A549 (cell line): ENCODE measurements at regions not wholly inside any gene's neighbourhood (a gene's known extent, or its start where the extent isn't known, plus 50 kb on each side); places are given as distances from the start of the nearest gene placed in this dataset.

Source experiments
- ATAC-seq, 2 experiments: fragments of 200-7000 bp in 1 of 2; fragments of >200 bp in 1 of 2; cut with Nextera tagmentation in 1 of 2; cut with Tn5 transposase in 1 of 2; 3 replicates each; pipeline versions ENCODE4 v1.8.0 to v1.9.1; 2018 to 2020; ENCODE audit warnings: mild to moderate bottlenecking in 1 of 2, moderate library complexity in 1 of 2
- CTCF ChIA-PET: fragments of 300-600 bp; sonication (Branson Sonifier 250); formaldehyde crosslinking; extraction: SDS; loops from one replicate; lab custom pipeline; 2021; ENCODE audit warnings: antibody characterized with exemption, inconsistent platforms; lab: Yijun Ruan, JAX
- POLR2A ChIA-PET: fragments of 350-600 bp; formaldehyde crosslinking; extraction: SDS; loops from one replicate; lab custom pipeline; 2021; ENCODE audit warnings: antibody characterized with exemption, inconsistent platforms; lab: Yijun Ruan, JAX
- DNase-seq, 2 experiments: peaks; one replicate each; pipeline versions ENCODE4 v3.0.0 to v3.0.0-alpha.2; 2011 to 2016; ENCODE audit warnings: low read depth in 1 of 2, low spot score in 1 of 2
- FAIRE-seq: peaks from 2 replicates; lab custom pipeline; 2011; peaks lifted over from hg19 to GRCh38; lab: Jason Lieb, UNC
- H3K27ac ChIP-seq, 2 experiments: fragments of >200 bp; sonication (Bioruptor Twin); formaldehyde crosslinking; 3 replicates each; pipeline ENCODE4 v1.5.1; 2016 to 2017
- H3K4me1 ChIP-seq: fragments of >200 bp; sonication (Bioruptor Twin); formaldehyde crosslinking; 3 replicates; pipeline ENCODE4 v1.6.1; 2016
- H3K4me2 ChIP-seq: fragments of >200 bp; sonication (Bioruptor Twin); formaldehyde crosslinking; 3 replicates; pipeline ENCODE4 v1.6.1; 2016
- H3K4me3 ChIP-seq: fragments of >200 bp; sonication (Bioruptor Twin); formaldehyde crosslinking; 3 replicates; pipeline ENCODE4 v1.5.1; 2016
- H3K9me3 ChIP-seq: fragments of >200 bp; sonication (Bioruptor Twin); formaldehyde crosslinking; 3 replicates; pipeline ENCODE4 v1.6.1; 2016
- CBX2 ChIP-seq: fragments of 200-600 bp; sonication (generic); IDR thresholded peaks from 2 replicates; pipeline ENCODE4 v1.6.1; 2016; ENCODE audit warnings: low read depth, mild to moderate bottlenecking, borderline replicate concordance
- CEBPB ChIP-seq, 2 experiments: fragments of >200 bp in 1 of 2; sonication (Bioruptor Twin) in 1 of 2; formaldehyde crosslinking in 1 of 2; IDR thresholded peaks; 2 replicates each; pipeline ENCODE4 v1.6.1; 2012 to 2016
- CHD2 ChIP-seq: fragments of 150-350 bp; IDR thresholded peaks from 2 replicates; pipeline ENCODE4 v1.6.1; 2014; ENCODE audit warnings: low read length; ENCODE audit not compliant: partially characterized antibody
- CHD4 ChIP-seq: fragments of 200-600 bp; sonication (generic); IDR thresholded peaks from 2 replicates; pipeline ENCODE4 v1.6.1; 2016; ENCODE audit warnings: antibody characterized with exemption, mild to moderate bottlenecking, borderline replicate concordance
- FOSB ChIP-seq: fragments of 250-450 bp; sonication (Bioruptor Pico); IDR thresholded peaks from 2 replicates; pipeline ENCODE4 v1.5.0; 2020; ENCODE audit warnings: mild to moderate bottlenecking, moderate library complexity
- HOXB5 ChIP-seq: fragments of 250-450 bp; sonication (Bioruptor Pico); IDR thresholded peaks from 2 replicates; pipeline ENCODE4 v1.5.0; 2020; ENCODE audit warnings: mild to moderate bottlenecking, moderate library complexity
- MAFK ChIP-seq: fragments of 450-650 bp; IDR thresholded peaks from 2 replicates; pipeline ENCODE4 v1.6.1; 2014; ENCODE audit not compliant: partially characterized antibody
- MYC ChIP-seq: IDR thresholded peaks from 2 replicates; pipeline ENCODE4 v1.6.1; 2012; ENCODE audit warnings: mild to moderate bottlenecking, inconsistent platforms, low read length, improper control_type of control experiment, borderline replicate concordance
- NFE2L2 ChIP-seq: fragments of 150-350 bp; conservative IDR thresholded peaks from 2 replicates; pipeline ENCODE4 v1.6.1; 2014; ENCODE audit warnings: low read length
- NPAS2 ChIP-seq: fragments of 250-450 bp; sonication (Bioruptor Pico); IDR thresholded peaks from 2 replicates; pipeline ENCODE4 v1.8.0; 2022; ENCODE audit warnings: mild to moderate bottlenecking, moderate library complexity, borderline replicate concordance
- RCOR1 ChIP-seq: fragments of 150-350 bp; IDR thresholded peaks from 2 replicates; pipeline ENCODE4 v1.6.1; 2014; ENCODE audit warnings: antibody characterized with exemption, low read length, low read depth
- RFX5 ChIP-seq: fragments of 450-650 bp; IDR thresholded peaks from 2 replicates; pipeline ENCODE4 v1.7.1; 2014; ENCODE audit warnings: antibody characterized with exemption, mild to moderate bottlenecking, moderate library complexity
- SMC3 ChIP-seq: fragments of >200 bp; sonication (Bioruptor Twin); formaldehyde crosslinking; IDR thresholded peaks from 3 replicates; pipeline ENCODE4 v1.6.1; 2018; ENCODE audit warnings: inconsistent platforms
- WGBS: methylation state at CpG from one replicate; pipeline ENCODE4 v1.1.6; 2017; ENCODE audit errors: missing lambda C conversion rate; 5-methylcytosine and 5-hydroxymethylcytosine counted together
- TF ChIP-seq, protein P1 (sequence below): fragments of 200-600 bp; sonication (generic); IDR thresholded peaks from 2 replicates; pipeline ENCODE4 v1.6.1; 2016; ENCODE audit warnings: antibody characterized with exemption, mild to moderate bottlenecking, moderate library complexity
- TF ChIP-seq, protein P2 (sequence below): IDR thresholded peaks from 2 replicates; pipeline ENCODE4 v1.6.1; 2012
- TF ChIP-seq, protein P3 (sequence below): fragments of 450-650 bp; IDR thresholded peaks from 2 replicates; pipeline ENCODE4 v1.6.1; 2014; ENCODE audit warnings: antibody characterized with exemption
- TF ChIP-seq, protein P4 (sequence below): fragments of 250-450 bp; sonication (Bioruptor Pico); IDR thresholded peaks from 2 replicates; pipeline ENCODE4 v1.5.0; 2021; ENCODE audit warnings: mild to moderate bottlenecking, moderate library complexity, borderline replicate concordance
- TF ChIP-seq, protein P5 (sequence below): fragments of >200 bp; sonication (Bioruptor Twin); formaldehyde crosslinking; IDR thresholded peaks from 3 replicates; pipeline ENCODE4 v1.6.1; 2016

DNA sequence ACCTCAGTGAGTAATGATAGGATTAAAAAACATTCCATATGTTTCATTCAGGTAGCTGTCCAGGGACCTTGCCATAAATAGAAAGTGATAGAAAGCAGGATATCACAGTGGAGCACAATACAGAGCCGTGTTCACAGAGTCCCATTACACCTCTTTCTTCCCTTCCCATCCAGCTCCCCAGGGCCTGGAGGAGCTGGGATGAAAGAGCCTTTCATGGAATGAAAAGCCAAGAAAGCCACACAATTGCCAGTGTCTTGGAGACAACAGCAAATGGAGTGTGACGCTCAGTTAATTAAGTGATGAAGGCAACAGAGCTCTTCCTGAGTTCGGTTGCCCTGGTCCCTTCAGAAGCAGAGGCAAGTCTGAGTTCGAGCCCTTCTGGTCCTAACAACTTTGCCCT lies 387.3 kb upstream of the PLXNA2 start (continued):
- TF ChIP-seq, protein P1, sequence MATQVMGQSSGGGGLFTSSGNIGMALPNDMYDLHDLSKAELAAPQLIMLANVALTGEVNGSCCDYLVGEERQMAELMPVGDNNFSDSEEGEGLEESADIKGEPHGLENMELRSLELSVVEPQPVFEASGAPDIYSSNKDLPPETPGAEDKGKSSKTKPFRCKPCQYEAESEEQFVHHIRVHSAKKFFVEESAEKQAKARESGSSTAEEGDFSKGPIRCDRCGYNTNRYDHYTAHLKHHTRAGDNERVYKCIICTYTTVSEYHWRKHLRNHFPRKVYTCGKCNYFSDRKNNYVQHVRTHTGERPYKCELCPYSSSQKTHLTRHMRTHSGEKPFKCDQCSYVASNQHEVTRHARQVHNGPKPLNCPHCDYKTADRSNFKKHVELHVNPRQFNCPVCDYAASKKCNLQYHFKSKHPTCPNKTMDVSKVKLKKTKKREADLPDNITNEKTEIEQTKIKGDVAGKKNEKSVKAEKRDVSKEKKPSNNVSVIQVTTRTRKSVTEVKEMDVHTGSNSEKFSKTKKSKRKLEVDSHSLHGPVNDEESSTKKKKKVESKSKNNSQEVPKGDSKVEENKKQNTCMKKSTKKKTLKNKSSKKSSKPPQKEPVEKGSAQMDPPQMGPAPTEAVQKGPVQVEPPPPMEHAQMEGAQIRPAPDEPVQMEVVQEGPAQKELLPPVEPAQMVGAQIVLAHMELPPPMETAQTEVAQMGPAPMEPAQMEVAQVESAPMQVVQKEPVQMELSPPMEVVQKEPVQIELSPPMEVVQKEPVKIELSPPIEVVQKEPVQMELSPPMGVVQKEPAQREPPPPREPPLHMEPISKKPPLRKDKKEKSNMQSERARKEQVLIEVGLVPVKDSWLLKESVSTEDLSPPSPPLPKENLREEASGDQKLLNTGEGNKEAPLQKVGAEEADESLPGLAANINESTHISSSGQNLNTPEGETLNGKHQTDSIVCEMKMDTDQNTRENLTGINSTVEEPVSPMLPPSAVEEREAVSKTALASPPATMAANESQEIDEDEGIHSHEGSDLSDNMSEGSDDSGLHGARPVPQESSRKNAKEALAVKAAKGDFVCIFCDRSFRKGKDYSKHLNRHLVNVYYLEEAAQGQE, result no peak
- TF ChIP-seq MAFK (no peak), RFX5 (no peak)
- TF ChIP-seq, protein P2, sequence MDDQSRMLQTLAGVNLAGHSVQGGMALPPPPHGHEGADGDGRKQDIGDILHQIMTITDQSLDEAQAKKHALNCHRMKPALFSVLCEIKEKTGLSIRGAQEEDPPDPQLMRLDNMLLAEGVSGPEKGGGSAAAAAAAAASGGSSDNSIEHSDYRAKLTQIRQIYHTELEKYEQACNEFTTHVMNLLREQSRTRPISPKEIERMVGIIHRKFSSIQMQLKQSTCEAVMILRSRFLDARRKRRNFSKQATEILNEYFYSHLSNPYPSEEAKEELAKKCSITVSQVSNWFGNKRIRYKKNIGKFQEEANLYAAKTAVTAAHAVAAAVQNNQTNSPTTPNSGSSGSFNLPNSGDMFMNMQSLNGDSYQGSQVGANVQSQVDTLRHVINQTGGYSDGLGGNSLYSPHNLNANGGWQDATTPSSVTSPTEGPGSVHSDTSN, result no peak
- TF ChIP-seq, protein P3, sequence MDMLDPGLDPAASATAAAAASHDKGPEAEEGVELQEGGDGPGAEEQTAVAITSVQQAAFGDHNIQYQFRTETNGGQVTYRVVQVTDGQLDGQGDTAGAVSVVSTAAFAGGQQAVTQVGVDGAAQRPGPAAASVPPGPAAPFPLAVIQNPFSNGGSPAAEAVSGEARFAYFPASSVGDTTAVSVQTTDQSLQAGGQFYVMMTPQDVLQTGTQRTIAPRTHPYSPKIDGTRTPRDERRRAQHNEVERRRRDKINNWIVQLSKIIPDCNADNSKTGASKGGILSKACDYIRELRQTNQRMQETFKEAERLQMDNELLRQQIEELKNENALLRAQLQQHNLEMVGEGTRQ, result no peak

DNA sequence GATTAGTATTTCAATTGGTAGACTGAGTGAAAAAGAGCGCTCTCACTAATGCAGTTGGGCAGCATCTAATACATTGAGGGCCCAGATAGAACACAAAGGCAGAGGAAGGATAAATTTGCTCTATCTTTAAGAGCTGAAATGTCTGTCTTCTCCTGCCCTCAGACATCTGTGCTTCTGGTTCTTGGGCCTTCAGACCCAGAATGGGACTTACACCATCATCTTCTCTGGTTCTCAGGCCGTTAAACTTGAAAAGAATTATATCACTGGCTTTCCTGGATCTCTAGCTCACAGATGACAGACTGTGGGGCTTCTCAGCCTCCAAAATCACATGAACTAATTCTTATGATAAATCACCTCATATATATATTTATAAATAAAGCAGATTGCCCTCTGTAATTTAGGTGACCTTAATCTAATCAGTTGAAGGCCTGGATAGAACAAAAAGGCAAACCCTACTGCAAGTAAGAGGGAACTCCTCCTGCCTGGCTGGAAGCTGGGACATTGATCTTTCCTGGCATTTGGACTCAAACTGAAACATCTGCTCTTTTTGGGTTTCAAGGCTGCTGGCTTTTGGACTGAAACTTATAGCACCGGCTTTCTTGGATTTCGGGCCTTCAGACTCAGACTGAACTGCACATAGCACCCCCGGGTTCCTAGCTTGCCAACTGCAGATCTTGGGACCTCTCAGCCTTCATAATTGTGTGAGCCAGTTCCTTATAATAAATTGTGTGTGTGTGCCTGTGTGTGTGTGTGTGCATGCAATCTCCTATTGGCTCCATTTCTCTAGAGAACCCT lies 390.4 kb upstream of the PLXNA2 start:
- Histone ChIP-seq H3K4me3 (no peak overlapping the region), H3K4me2 (no peak overlapping the region), H3K9me3 (no peaks in the 10 kb centered on the region), H3K27ac (no peak overlapping the region), H3K4me1 (no peaks in the 10 kb centered on the region)
- no peak for TF ChIP-seq CEBPB (IDR thresholded peaks at IDR 0.05)
- DNase-seq, result no peak
- no peak for ATAC-seq
- 10% methylated on average over 5 of the region's 5 CpGs for WGBS
- CTCF ChIA-PET, result no interaction called here
- FAIRE-seq, result no peak
- POLR2A ChIA-PET, result no interaction called here

DNA sequence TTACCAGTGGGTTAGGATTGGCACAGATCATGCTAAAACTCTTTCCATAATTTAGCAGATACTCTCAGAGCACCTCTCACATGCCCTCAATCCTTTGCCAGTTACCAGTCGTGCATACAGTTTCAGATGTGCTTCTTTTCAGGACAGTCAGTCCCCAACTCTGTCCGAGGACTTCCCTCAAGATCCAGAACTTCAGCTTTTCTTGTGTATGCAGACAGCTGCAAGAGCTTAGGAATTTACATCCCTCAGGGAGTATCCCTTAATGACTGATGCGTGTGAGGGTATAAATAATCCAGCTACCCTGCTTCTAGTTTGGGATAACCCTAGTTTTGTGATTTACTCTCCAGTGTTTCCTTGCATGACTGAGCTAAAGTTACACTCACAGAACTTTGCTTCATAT lies 393.0 kb upstream of the PLXNA2 start:
- H3K4me3 ChIP-seq, result no peak overlapping the region
- no peaks in the 10 kb centered on the region for H3K9me3 ChIP-seq
- no peak overlapping the region for H3K4me2 ChIP-seq
- no peak overlapping the region for H3K27ac ChIP-seq
- no peak for FAIRE-seq
- POLR2A ChIA-PET, result no interaction called here
- CTCF ChIA-PET, result interaction anchor here (1.9 kb wide), 1 partner anchor 15 kb away, joined by 6 read pairs; no protein-coding TSS in a partner anchor
- 2% methylated on average over 3 of the region's 3 CpGs for WGBS
- H3K4me1 ChIP-seq, result no peaks in the 10 kb centered on the region
- no peak for DNase-seq
- no peak for ATAC-seq
- TF ChIP-seq, protein P3, result no peak
- TF ChIP-seq FOSB, result no peak
- TF ChIP-seq MYC, result no peak
- TF ChIP-seq CEBPB (IDR thresholded peaks at IDR 0.05), result no peak

DNA sequence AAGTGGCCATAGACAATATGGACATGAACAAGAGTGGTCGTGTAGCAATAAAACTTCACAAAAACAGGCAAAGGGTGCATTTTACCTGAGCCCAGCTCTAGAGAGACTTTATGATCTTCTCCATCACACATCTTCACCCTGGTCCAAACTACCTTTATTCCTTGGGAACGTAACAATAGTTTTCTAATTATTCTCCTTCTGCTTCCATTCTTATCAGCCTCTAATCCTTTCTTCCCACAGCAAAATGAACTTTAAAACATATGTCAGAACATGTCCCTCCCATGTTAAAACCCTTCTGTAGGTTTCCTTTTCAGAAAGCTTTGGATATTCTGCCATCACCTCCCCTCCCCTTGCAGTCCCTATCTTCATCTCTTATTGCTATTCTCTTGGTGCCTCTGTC lies 395.2 kb upstream of the PLXNA2 start:
- Histone ChIP-seq H3K27ac (no peak overlapping the region), H3K9me3 (no peaks in the 10 kb centered on the region), H3K4me2 (no peak overlapping the region), H3K4me1 (no peaks in the 10 kb centered on the region), H3K4me3 (no peak overlapping the region)
- WGBS, result 0% methylated on average over 2 of the region's 2 CpGs
- ATAC-seq, result no peak
- no peak for DNase-seq
- ChIA-PET CTCF (interaction anchor here (1.5 to 2.7 kb wide), 2 partner anchors 13 to 610 kb away, joined by 3 to 11 read pairs; no protein-coding TSS in a partner anchor), POLR2A (no interaction called here)
- no peak for FAIRE-seq
- TF ChIP-seq SMC3 (no peak), RFX5 (no peak), CBX2 (no peak), RCOR1 (no peak), NPAS2 (CRISPR knock-in tag) (no peak), CHD4 (no peak), HOXB5 (no peak), CHD2 (no peak), NFE2L2 (no peak)
- TF ChIP-seq, protein P2, result no peak
- TF ChIP-seq, protein P4, sequence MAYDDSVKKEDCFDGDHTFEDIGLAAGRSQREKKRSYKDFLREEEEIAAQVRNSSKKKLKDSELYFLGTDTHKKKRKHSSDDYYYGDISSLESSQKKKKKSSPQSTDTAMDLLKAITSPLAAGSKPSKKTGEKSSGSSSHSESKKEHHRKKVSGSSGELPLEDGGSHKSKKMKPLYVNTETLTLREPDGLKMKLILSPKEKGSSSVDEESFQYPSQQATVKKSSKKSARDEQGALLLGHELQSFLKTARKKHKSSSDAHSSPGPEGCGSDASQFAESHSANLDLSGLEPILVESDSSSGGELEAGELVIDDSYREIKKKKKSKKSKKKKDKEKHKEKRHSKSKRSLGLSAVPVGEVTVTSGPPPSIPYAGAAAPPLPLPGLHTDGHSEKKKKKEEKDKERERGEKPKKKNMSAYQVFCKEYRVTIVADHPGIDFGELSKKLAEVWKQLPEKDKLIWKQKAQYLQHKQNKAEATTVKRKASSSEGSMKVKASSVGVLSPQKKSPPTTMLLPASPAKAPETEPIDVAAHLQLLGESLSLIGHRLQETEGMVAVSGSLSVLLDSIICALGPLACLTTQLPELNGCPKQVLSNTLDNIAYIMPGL (CRISPR knock-in tag), result no peak
- TF ChIP-seq, protein P5, sequence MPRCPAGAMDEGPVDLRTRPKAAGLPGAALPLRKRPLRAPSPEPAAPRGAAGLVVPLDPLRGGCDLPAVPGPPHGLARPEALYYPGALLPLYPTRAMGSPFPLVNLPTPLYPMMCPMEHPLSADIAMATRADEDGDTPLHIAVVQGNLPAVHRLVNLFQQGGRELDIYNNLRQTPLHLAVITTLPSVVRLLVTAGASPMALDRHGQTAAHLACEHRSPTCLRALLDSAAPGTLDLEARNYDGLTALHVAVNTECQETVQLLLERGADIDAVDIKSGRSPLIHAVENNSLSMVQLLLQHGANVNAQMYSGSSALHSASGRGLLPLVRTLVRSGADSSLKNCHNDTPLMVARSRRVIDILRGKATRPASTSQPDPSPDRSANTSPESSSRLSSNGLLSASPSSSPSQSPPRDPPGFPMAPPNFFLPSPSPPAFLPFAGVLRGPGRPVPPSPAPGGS, result no peak
